Osteoblast (primary cell): ENCODE measurements at regions not wholly inside any gene's neighbourhood (a gene's known extent, or its start where the extent isn't known, plus 50 kb on each side); places are given as distances from the start of the nearest gene placed in this dataset.

Source experiments
- DNase-seq: peaks from one replicate; pipeline ENCODE4 v3.0.0; 2011; ENCODE audit warnings: low spot score, mixed read lengths; ENCODE audit not compliant: insufficient read length; ENCODE audit errors: missing footprints
- H2AFZ ChIP-seq: 2 replicates; pipeline ENCODE4 v1.6.0; 2011; ENCODE audit warnings: mild to moderate bottlenecking, low read length
- H3K27ac ChIP-seq: 2 replicates; pipeline ENCODE4 v1.5.1; 2011; ENCODE audit warnings: mild to moderate bottlenecking, low read depth, low read length, moderate library complexity
- H3K27me3 ChIP-seq: 2 replicates; pipeline ENCODE4 v1.6.0; 2012; ENCODE audit warnings: mild to moderate bottlenecking, control low read depth, inconsistent platforms, low read length, moderate library complexity; ENCODE audit not compliant: insufficient read depth
- H3K36me3 ChIP-seq: 2 replicates; pipeline ENCODE4 v1.5.1; 2011; ENCODE audit warnings: mild to moderate bottlenecking, low read length, control low read depth, moderate library complexity; ENCODE audit not compliant: insufficient read depth
- H3K4me1 ChIP-seq: 2 replicates; pipeline ENCODE4 v1.5.1; 2011; ENCODE audit warnings: mild to moderate bottlenecking, low read length, control low read depth, moderate library complexity; ENCODE audit not compliant: insufficient read depth
- H3K4me2 ChIP-seq: 2 replicates; pipeline ENCODE4 v1.6.0; 2011; ENCODE audit warnings: mild to moderate bottlenecking, low read length; ENCODE audit not compliant: insufficient read depth
- H3K4me3 ChIP-seq: fragments of 200-600 bp; sonication (generic); 3 replicates; pipeline ENCODE4 v1.5.1; 2012; ENCODE audit warnings: mild to moderate bottlenecking, low read length, inconsistent platforms; ENCODE audit not compliant: insufficient read depth
- H3K79me2 ChIP-seq: 2 replicates; pipeline ENCODE4 v1.6.0; 2012; ENCODE audit warnings: mild to moderate bottlenecking, low read length, control low read depth, inconsistent platforms; ENCODE audit not compliant: insufficient read depth
- H3K9me3 ChIP-seq: 2 replicates; pipeline ENCODE4 v1.5.1; 2011; ENCODE audit warnings: low read depth, low read length, control low read depth
- H4K20me1 ChIP-seq: 2 replicates; pipeline ENCODE4 v1.6.0; 2012; ENCODE audit warnings: mild to moderate bottlenecking, low read length, control low read depth; ENCODE audit not compliant: insufficient read depth
- CTCF ChIP-seq: IDR thresholded peaks from 2 replicates; pipeline ENCODE4 v1.5.1; 2011; ENCODE audit warnings: mild to moderate bottlenecking, low read depth, low read length, moderate library complexity; ENCODE audit errors: extremely low read depth

- H3K4me2 ChIP-seq = no peak overlapping the region
- H3K4me1 ChIP-seq = peaks cover 5% of the 10 kb centered on the region
- H3K27ac ChIP-seq = no peak overlapping the region
- DNase-seq = no peak
- H3K79me2 ChIP-seq = no peaks in the 10 kb centered on the region
- H3K4me3 ChIP-seq = no peak overlapping the region
- no peaks in the 10 kb centered on the region for H3K36me3 ChIP-seq
- no peaks in the 10 kb centered on the region for H3K9me3 ChIP-seq
- no peaks in the 10 kb centered on the region for H3K27me3 ChIP-seq
- no peak overlapping the region for H2AFZ ChIP-seq
- H4K20me1 ChIP-seq = no peaks in the 10 kb centered on the region
- TF ChIP-seq CTCF = no peak
Observed at GRCh38 chr1:29629401-29629800, 393.1 kb downstream of the PTPRU start.

- Histone ChIP-seq H3K79me2 (no peaks in the 10 kb centered on the region), H3K4me1 (peaks cover 5% of the 10 kb centered on the region), H3K4me3 (no peak overlapping the region), H3K9me3 (no peaks in the 10 kb centered on the region), H4K20me1 (no peaks in the 10 kb centered on the region), H3K27me3 (no peaks in the 10 kb centered on the region), H3K27ac (no peak overlapping the region), H3K4me2 (no peak overlapping the region), H3K36me3 (no peaks in the 10 kb centered on the region), H2AFZ (no peak overlapping the region)
- DNase-seq = no peak
- TF ChIP-seq CTCF = no peak
Observed at GRCh38 chr1:29628190-29628589, 391.9 kb downstream of the PTPRU start.

- no peaks in the 10 kb centered on the region for H3K79me2 ChIP-seq
- H3K4me1 ChIP-seq = peaks cover 4% of the 10 kb centered on the region
- no peak overlapping the region for H3K4me3 ChIP-seq
- H3K9me3 ChIP-seq = no peaks in the 10 kb centered on the region
- H3K27ac ChIP-seq = no peak overlapping the region
- TF ChIP-seq CTCF = no peak
- no peaks in the 10 kb centered on the region for H3K27me3 ChIP-seq
- no peak overlapping the region for H2AFZ ChIP-seq
- no peak for DNase-seq
- no peak overlapping the region for H3K4me2 ChIP-seq
- H3K36me3 ChIP-seq = no peaks in the 10 kb centered on the region
- no peaks in the 10 kb centered on the region for H4K20me1 ChIP-seq
Observed at GRCh38 chr1:29626726-29627125, 390.4 kb downstream of the PTPRU start.

- H4K20me1 ChIP-seq = no peaks in the 10 kb centered on the region
- no peak overlapping the region for H2AFZ ChIP-seq
- H3K4me2 ChIP-seq = no peak overlapping the region
- no peaks in the 10 kb centered on the region for H3K27me3 ChIP-seq
- no peaks in the 10 kb centered on the region for H3K9me3 ChIP-seq
- H3K4me3 ChIP-seq = no peak overlapping the region
- no peaks in the 10 kb centered on the region for H3K4me1 ChIP-seq
- no peak overlapping the region for H3K27ac ChIP-seq
- no peak for TF ChIP-seq CTCF
- no peaks in the 10 kb centered on the region for H3K36me3 ChIP-seq
- H3K79me2 ChIP-seq = no peaks in the 10 kb centered on the region
- no peak for DNase-seq
Observed at GRCh38 chr1:29626066-29626465, 389.7 kb downstream of the PTPRU start.
